Neutrophil (primary cell): ENCODE measurements at regions not wholly inside any gene's neighbourhood (a gene's known extent, or its start where the extent isn't known, plus 50 kb on each side); places are given as distances from the start of the nearest gene placed in this dataset.

Source experiments
- H3K27ac ChIP-seq: fragments of 200-600 bp; sonication (generic); 2 replicates; pipeline ENCODE4 v1.5.1; 2016; ENCODE audit warnings: mild to moderate bottlenecking, moderate library complexity
- H3K27me3 ChIP-seq: fragments of 200-600 bp; sonication (generic); 2 replicates; pipeline ENCODE4 v1.6.0; 2016; ENCODE audit warnings: mild to moderate bottlenecking
- H3K36me3 ChIP-seq: fragments of 200-600 bp; sonication (generic); 2 replicates; pipeline ENCODE4 v1.5.1; 2017
- H3K4me1 ChIP-seq, 2 experiments: fragments of 200-600 bp in 1 of 2; sonication (generic) in 1 of 2; 1 replicate in 1 of 2; 2 replicates in 1 of 2; pipeline versions ENCODE4 v1.5.1 to v1.6.1; 2013 to 2016; ENCODE audit warnings: low read depth in 1 of 2, low read length in 1 of 2, mild to moderate bottlenecking in 1 of 2, moderate library complexity in 1 of 2; ENCODE audit not compliant: control insufficient read depth in 1 of 2, insufficient read depth in 1 of 2
- H3K4me3 ChIP-seq, 2 experiments: fragments of 200-600 bp in 1 of 2; sonication (generic) in 1 of 2; 1 replicate in 1 of 2; 2 replicates in 1 of 2; pipeline ENCODE4 v1.5.1; 2013 to 2016; ENCODE audit warnings: low read depth in 1 of 2, low read length in 1 of 2, mild to moderate bottlenecking in 1 of 2, moderate library complexity in 1 of 2
- H3K9me3 ChIP-seq: fragments of 200-600 bp; sonication (generic); 2 replicates; pipeline ENCODE4 v1.5.1; 2016
- TF ChIP-seq, protein P1 (sequence below): fragments of 200-600 bp; sonication (generic); IDR thresholded peaks from 2 replicates; pipeline ENCODE4 v1.5.1; 2016; ENCODE audit warnings: antibody characterized with exemption

DNA sequence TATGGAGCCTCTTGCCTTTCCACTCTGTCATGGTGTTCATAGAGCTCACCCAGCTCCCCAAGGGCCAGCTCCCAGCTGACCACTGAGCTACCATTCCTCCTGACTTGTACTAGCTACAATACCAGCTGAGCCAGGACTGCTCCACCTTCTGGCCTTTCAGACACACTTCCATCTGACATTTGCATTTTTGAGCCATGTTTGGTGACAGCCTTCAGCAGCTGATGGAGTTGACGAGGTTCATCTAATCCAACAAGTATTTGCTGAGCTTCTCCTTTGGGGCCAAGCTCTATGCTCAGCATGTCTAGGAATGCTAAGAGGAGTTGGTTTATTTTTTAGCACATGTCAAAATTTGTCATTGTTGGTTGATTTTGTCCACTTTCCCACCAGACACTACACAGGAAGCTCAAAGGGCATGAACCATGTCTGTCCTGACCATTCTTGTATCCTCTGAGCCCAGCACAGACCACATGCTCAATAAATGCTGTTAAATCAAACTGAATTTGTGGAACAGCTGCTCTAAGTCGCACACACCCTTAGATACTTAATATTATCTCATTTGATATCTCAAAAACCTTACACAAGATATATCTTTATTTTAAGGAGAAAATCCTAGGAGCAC is 142.6 kb upstream of the PPARGC1A start:
- no peaks in the 10 kb centered on the region for H3K27me3 ChIP-seq
- TF ChIP-seq, protein P1, sequence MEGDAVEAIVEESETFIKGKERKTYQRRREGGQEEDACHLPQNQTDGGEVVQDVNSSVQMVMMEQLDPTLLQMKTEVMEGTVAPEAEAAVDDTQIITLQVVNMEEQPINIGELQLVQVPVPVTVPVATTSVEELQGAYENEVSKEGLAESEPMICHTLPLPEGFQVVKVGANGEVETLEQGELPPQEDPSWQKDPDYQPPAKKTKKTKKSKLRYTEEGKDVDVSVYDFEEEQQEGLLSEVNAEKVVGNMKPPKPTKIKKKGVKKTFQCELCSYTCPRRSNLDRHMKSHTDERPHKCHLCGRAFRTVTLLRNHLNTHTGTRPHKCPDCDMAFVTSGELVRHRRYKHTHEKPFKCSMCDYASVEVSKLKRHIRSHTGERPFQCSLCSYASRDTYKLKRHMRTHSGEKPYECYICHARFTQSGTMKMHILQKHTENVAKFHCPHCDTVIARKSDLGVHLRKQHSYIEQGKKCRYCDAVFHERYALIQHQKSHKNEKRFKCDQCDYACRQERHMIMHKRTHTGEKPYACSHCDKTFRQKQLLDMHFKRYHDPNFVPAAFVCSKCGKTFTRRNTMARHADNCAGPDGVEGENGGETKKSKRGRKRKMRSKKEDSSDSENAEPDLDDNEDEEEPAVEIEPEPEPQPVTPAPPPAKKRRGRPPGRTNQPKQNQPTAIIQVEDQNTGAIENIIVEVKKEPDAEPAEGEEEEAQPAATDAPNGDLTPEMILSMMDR, result no peak
- H3K36me3 ChIP-seq, result no peaks in the 10 kb centered on the region
- no peaks in the 10 kb centered on the region for H3K4me1 ChIP-seq
- H3K4me3 ChIP-seq, result no peak overlapping the region
- H3K9me3 ChIP-seq, result no peaks in the 10 kb centered on the region
- no peak overlapping the region for H3K27ac ChIP-seq

DNA sequence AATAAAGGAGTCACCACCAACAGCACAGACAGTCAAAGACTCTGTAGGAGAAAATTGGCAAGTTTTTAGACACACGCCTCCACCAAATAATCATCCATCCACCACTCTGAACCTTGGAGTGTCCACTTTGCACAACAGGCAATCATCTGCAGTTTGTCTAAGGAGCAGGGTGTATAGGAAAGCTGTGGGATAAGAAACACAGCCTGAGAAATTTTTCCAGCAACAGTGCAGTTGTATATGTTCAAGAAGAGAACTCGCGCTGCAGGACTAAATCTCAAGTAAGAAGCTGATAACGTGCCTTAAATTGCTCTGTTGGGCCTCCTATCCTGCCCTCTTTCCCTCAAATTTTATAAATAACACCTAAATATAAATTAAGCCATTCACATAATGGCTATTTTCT is 136.7 kb upstream of the PPARGC1A start:
- H3K27me3 ChIP-seq, result no peaks in the 10 kb centered on the region
- H3K4me1 ChIP-seq, result no peaks in the 10 kb centered on the region
- H3K9me3 ChIP-seq, result no peaks in the 10 kb centered on the region
- H3K27ac ChIP-seq, result no peak overlapping the region
- TF ChIP-seq, protein P1, result no peak
- no peaks in the 10 kb centered on the region for H3K36me3 ChIP-seq
- no peak overlapping the region for H3K4me3 ChIP-seq

DNA sequence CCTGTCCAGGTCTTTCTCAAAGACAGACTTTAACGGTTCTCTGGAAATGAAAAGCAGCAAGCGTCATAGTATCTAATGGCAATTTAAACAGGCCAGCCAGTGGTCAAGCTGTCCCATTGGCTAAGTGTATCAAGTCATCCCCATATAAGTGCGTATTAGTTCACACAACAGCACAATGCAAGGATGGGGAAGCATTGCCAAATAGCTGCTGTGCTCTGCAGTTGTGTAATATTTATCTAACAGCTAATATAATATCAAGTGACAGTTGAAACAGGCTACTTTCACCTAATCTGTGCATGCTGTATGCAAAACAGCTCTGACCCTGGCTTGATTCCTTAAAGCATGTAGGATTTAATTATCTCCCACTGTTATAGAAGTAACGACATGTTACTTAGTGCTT is 134.8 kb upstream of the PPARGC1A start:
- no peaks in the 10 kb centered on the region for H3K36me3 ChIP-seq
- no peak overlapping the region for H3K27ac ChIP-seq
- no peak overlapping the region for H3K4me3 ChIP-seq
- no peaks in the 10 kb centered on the region for H3K4me1 ChIP-seq
- H3K9me3 ChIP-seq, result no peaks in the 10 kb centered on the region
- H3K27me3 ChIP-seq, result no peaks in the 10 kb centered on the region
- TF ChIP-seq, protein P1, result no peak

DNA sequence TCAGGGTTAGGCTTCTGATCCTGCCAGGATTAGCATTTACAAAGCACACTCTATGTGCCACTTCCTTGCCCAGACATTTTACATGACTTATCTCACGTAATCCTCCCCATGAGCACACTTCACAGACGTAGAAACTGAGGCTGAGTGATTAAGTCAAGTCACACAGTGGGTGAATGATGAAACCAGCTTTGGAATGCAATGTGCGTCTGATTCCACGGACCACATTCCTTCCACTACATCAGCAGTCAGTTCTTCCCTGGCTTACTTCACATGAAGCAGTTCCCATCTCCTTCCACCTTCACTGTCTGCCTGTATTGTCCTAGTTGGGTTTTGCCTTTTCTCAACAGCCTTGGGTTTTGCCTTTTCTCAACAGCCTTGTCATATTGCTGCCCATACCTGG is 134.3 kb upstream of the PPARGC1A start:
- TF ChIP-seq, protein P1, result no peak
- no peak overlapping the region for H3K4me3 ChIP-seq
- H3K27ac ChIP-seq, result no peak overlapping the region
- no peaks in the 10 kb centered on the region for H3K27me3 ChIP-seq
- H3K9me3 ChIP-seq, result no peaks in the 10 kb centered on the region
- no peaks in the 10 kb centered on the region for H3K36me3 ChIP-seq
- no peaks in the 10 kb centered on the region for H3K4me1 ChIP-seq

DNA sequence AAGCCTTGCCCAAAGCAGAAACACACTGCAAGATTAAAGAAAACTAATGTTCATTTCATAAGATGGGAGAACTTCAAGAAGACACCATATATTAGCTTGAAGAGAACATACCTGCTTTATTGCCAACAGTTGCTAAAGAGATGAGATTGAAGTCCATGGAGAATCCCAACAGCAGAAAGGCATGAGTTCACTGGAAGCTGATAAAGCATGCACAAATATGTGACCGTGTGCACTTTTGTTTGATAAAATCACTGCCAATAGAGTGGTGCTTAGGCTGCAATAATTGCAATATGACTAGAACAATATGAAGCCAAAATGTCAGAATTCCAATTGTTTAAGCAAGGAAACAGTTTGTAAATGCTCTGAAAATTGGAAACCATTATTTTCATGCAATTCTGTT is 125.9 kb upstream of the PPARGC1A start:
- H3K36me3 ChIP-seq, result no peaks in the 10 kb centered on the region
- no peaks in the 10 kb centered on the region for H3K27me3 ChIP-seq

More for the DNA sequence above, 125.9 kb upstream of the PPARGC1A start:
- Histone ChIP-seq H3K4me1 (no peaks in the 10 kb centered on the region), H3K9me3 (no peaks in the 10 kb centered on the region), H3K4me3 (no peak overlapping the region), H3K27ac (no peak overlapping the region)
- TF ChIP-seq, protein P1, result no peak
